HepG2 (cell line): ENCODE measurements at regions not wholly inside any gene's neighbourhood (a gene's known extent, or its start where the extent isn't known, plus 50 kb on each side); places are given as distances from the start of the nearest gene placed in this dataset.

Experiments
- ATAC-seq: fragments of 200-7000 bp; cut with Tn5 transposase; 3 replicates; pipeline ENCODE4 v1.9.1; 2020; ENCODE audit warnings: mild to moderate bottlenecking, moderate library complexity
- BruUV-seq: library from RNA; stranded (reverse); fragments of 400-500 nt; replicated peaks from 2 replicates; lab custom pipeline; 2021; lab: Mats Ljungman, UMichigan
- CTCF ChIA-PET: fragments of 300-600 bp; formaldehyde crosslinking; extraction: SDS; loops from one replicate; lab custom pipeline; 2021; ENCODE audit warnings: low total read pairs, inconsistent platforms, low intra/inter-chr PET ratio; lab: Yijun Ruan, JAX
- POLR2A ChIA-PET: fragments of 350-600 bp; sonication (Branson Sonifier 250); formaldehyde crosslinking; loops from one replicate; lab custom pipeline; 2020; ENCODE audit warnings: antibody characterized with exemption, inconsistent platforms; lab: Yijun Ruan, JAX
- DNase-seq: peaks from one replicate; pipeline ENCODE4 v3.0.0-alpha.2; 2015; ENCODE audit warnings: low spot score
- FAIRE-seq: peaks from 3 replicates; lab custom pipeline; 2011; peaks lifted over from hg19 to GRCh38; lab: Jason Lieb, UNC
- H2AFZ ChIP-seq: one replicate; pipeline ENCODE4 v1.6.1; 2011; ENCODE audit warnings: low read length, inconsistent platforms
- H3K27ac ChIP-seq: fragments of 300-600 bp; 3 replicates; pipeline ENCODE4 v1.8.0; 2011; ENCODE audit warnings: mixed run types, mild to moderate bottlenecking, mixed read lengths, low read length, inconsistent platforms; ENCODE audit not compliant: insufficient read depth; ENCODE audit errors: extremely low read length
- H3K27me3 ChIP-seq, 2 experiments: fragments of 200-600 bp in 1 of 2; 2 replicates in 1 of 2; 3 replicates in 1 of 2; pipeline versions ENCODE4 v1.6.0 to v1.8.0; 2011; ENCODE audit warnings: low read length in 2 of 2, mild to moderate bottlenecking in 2 of 2, moderate library complexity in 2 of 2, inconsistent platforms in 1 of 2; ENCODE audit not compliant: insufficient read depth in 2 of 2, control insufficient read depth in 1 of 2
- H3K36me3 ChIP-seq, 2 experiments: fragments of 200-600 bp in 1 of 2; replicated peaks in 1 of 2; 2 replicates in 1 of 2; 3 replicates in 1 of 2; pipeline versions ENCODE4 v1.5.1 to v1.8.0; 2011; ENCODE audit warnings: low read length in 2 of 2, inconsistent platforms in 1 of 2; ENCODE audit not compliant: insufficient read depth in 2 of 2, control insufficient read depth in 1 of 2
- H3K4me1 ChIP-seq: 2 replicates; pipeline ENCODE4 v1.5.1; 2012; ENCODE audit warnings: low read length, inconsistent platforms; ENCODE audit not compliant: insufficient read depth
- H3K4me2 ChIP-seq: 2 replicates; pipeline ENCODE4 v1.6.0; 2011; ENCODE audit warnings: low read depth, low read length, inconsistent platforms
- H3K4me3 ChIP-seq, 3 experiments: fragments of 200-600 bp in 1 of 3; sonication (generic), shearing (Covaris generic) in 1 of 3; replicated peaks in 1 of 3; 2 replicates each; pipeline ENCODE4 v1.5.1; 2011 to 2016; ENCODE audit warnings: low read length in 3 of 3, inconsistent platforms in 2 of 3, low read depth in 2 of 3, mild to moderate bottlenecking in 2 of 3, control low read depth in 1 of 3, mixed read lengths in 1 of 3; ENCODE audit not compliant: insufficient read depth in 1 of 3
- H3K79me2 ChIP-seq: one replicate; pipeline ENCODE4 v1.6.1; 2011; ENCODE audit warnings: low read length, inconsistent platforms; ENCODE audit not compliant: insufficient read depth
- H3K9ac ChIP-seq: 2 replicates; pipeline ENCODE4 v1.6.0; 2011; ENCODE audit warnings: mild to moderate bottlenecking, low read depth, low read length, inconsistent platforms; ENCODE audit not compliant: insufficient read depth
- H3K9me3 ChIP-seq: 2 replicates; pipeline ENCODE4 v1.5.1; 2012; ENCODE audit warnings: mild to moderate bottlenecking, low read length
- H4K20me1 ChIP-seq: 2 replicates; pipeline ENCODE4 v1.6.0; 2011; ENCODE audit warnings: inconsistent platforms, mild to moderate bottlenecking, low read length, moderate library complexity; ENCODE audit not compliant: insufficient read depth
- DPF2 ChIP-seq: sonication (generic); formaldehyde crosslinking; IDR thresholded peaks from 2 replicates; pipeline ENCODE4 v1.4.0; 2020; ENCODE audit warnings: mild to moderate bottlenecking, low read depth, missing genetic modification reagents, borderline replicate concordance
- FOXM1 ChIP-seq: sonication (generic); formaldehyde crosslinking; IDR thresholded peaks from 2 replicates; pipeline ENCODE4 v1.5.0; 2020; ENCODE audit warnings: missing genetic modification reagents
- IKZF4 ChIP-seq: sonication (generic); formaldehyde crosslinking; IDR thresholded peaks from 2 replicates; pipeline ENCODE4 v1.5.1; 2020; ENCODE audit warnings: borderline replicate concordance, mild to moderate bottlenecking, low read depth, missing genetic modification reagents; ENCODE audit errors: not compliant biosample characterization
- NPAS2 ChIP-seq: sonication (generic); formaldehyde crosslinking; IDR thresholded peaks from 2 replicates; pipeline ENCODE4 v1.8.0; 2022; ENCODE audit warnings: mild to moderate bottlenecking, missing genetic modification reagents, borderline replicate concordance
- SMARCE1 ChIP-seq: fragments of 450-650 bp; IDR thresholded peaks from 2 replicates; pipeline ENCODE4 v1.6.1; 2017; ENCODE audit warnings: borderline replicate concordance
- SOX5 ChIP-seq: IDR thresholded peaks from 2 replicates; pipeline ENCODE4 v1.6.1; 2016; ENCODE audit warnings: borderline replicate concordance
- YY1 ChIP-seq: IDR thresholded peaks from 2 replicates; pipeline ENCODE4 v1.6.1; 2011; ENCODE audit warnings: low read length, low read depth, moderate library complexity, mild to moderate bottlenecking; ENCODE audit not compliant: insufficient read depth, insufficient replicate concordance
- ZIK1 ChIP-seq: sonication (generic); formaldehyde crosslinking; IDR thresholded peaks from 2 replicates; pipeline ENCODE4 v1.5.0; 2020; ENCODE audit warnings: mild to moderate bottlenecking, low read depth, missing genetic modification reagents, borderline replicate concordance
- ZNF205 ChIP-seq: IDR thresholded peaks from 2 replicates; pipeline ENCODE4 v1.6.1; 2018; ENCODE audit warnings: missing biosample characterization, missing genetic modification reagents
- ZNF383 ChIP-seq: sonication (generic); formaldehyde crosslinking; IDR thresholded peaks from 2 replicates; pipeline ENCODE4 v1.4.0; 2020; ENCODE audit warnings: missing genetic modification reagents, mild to moderate bottlenecking, borderline replicate concordance
- ZSCAN31 ChIP-seq: sonication (generic); formaldehyde crosslinking; IDR thresholded peaks from 2 replicates; pipeline ENCODE4 v1.5.0; 2020; ENCODE audit warnings: low read depth, mild to moderate bottlenecking, missing genetic modification reagents
- WGBS: methylation state at CpG from one replicate; pipeline ENCODE4 v1.1.6; 2017; ENCODE audit warnings: low lambda C conversion rate; 5-methylcytosine and 5-hydroxymethylcytosine counted together
- in situ Hi-C: cut with HindIII; loops from 2 replicates; pipeline ENCODE4 v1.10.0; 2017; ENCODE audit warnings: low pct_unique_long_range_greater_than_20kb; ENCODE audit not compliant: extremely low pct_ligation_motif_present
- intact Hi-C: fragments of 100-400 bp; cut with micrococcal nuclease; formaldehyde crosslinking; loops from one replicate; pipeline ENCODE4 v1.10.0; 2022; ENCODE audit not compliant: unreplicated experiment
- TF ChIP-seq, protein P1 (sequence below): sonication (generic); formaldehyde crosslinking; IDR thresholded peaks from 2 replicates; pipeline ENCODE4 v1.8.1; 2023; ENCODE audit warnings: mild to moderate bottlenecking, missing genetic modification reagents
- TF ChIP-seq, protein P2 (sequence below): sonication (generic); formaldehyde crosslinking; IDR thresholded peaks from 2 replicates; pipeline ENCODE4 v1.4.0; 2020; ENCODE audit warnings: missing genetic modification reagents
- TF ChIP-seq, protein P3 (sequence below): sonication (generic); formaldehyde crosslinking; IDR thresholded peaks from 2 replicates; pipeline ENCODE4 v1.5.0; 2020; ENCODE audit warnings: missing genetic modification reagents

DNA sequence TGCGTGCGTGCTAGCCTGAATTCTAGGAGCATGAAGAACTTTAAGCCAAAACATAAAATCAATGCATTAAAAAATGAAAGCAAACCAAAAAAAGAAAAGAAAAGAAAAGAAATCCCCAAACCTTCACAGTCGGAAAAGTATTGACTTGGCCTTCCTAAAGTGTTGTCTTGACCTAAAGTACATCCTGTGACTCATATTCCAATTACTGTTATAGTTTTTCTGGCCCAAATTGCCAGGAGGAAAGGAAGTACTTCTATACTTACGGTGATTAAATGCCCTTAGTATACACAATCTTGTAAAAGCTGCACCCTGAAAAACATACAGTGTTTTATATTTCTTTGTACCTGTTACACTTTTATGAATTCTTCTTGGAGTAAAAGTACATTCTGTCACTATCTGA is 512.8 kb downstream of the ANKRD50 start:
- Histone ChIP-seq H3K27ac (no peak overlapping the region), H3K27me3 (no peaks in the 10 kb centered on the region), H3K79me2 (no peaks in the 10 kb centered on the region), H3K4me1 (no peaks in the 10 kb centered on the region), H4K20me1 (no peaks in the 10 kb centered on the region), H3K36me3 (no peaks in the 10 kb centered on the region), H3K9me3 (no peaks in the 10 kb centered on the region), H3K4me2 (no peak overlapping the region), H3K4me3 (no peak overlapping the region), H2AFZ (no peak overlapping the region), H3K9ac (no peak overlapping the region)
- ChIA-PET CTCF (no interaction called here), POLR2A (no interaction called here)
- intact Hi-C loops (no loop called here), in situ Hi-C loops (no loop called here)
- no peak for DNase-seq
- no TSS peak for BruUV-seq
- no peak for ATAC-seq
- no peak for TF ChIP-seq SOX5 (CRISPR knock-in tag)
- TF ChIP-seq SMARCE1, result no peak
- no peak for TF ChIP-seq YY1
- TF ChIP-seq FOXM1 (CRISPR knock-in tag), result no peak
- no peak for TF ChIP-seq ZNF205 (CRISPR knock-in tag)
- WGBS, result 38% methylated on average over 4 of the region's 4 CpGs
- FAIRE-seq, result no peak

DNA sequence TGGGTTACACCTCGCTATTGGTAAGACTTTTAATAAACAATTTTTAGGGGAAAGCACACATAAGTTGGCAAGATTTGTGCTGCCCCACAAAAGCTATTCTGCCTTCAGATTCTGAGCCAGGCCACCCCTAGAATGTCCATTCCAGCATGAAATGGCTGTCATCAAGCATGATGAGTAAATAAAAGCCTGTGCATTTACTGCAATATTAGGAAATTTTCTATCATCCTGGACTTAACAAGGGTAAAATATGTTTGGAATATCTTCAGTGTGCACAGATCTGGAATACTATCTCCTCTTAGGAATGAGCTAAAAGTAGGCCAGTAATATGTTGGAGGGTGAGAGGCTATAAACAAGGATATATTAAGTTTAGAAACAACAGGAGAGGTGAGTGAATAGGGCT is 510.9 kb downstream of the ANKRD50 start:
- Histone ChIP-seq H3K4me1 (no peaks in the 10 kb centered on the region), H3K79me2 (no peaks in the 10 kb centered on the region), H4K20me1 (no peaks in the 10 kb centered on the region), H3K4me2 (no peak overlapping the region), H3K27me3 (no peaks in the 10 kb centered on the region), H3K9me3 (no peaks in the 10 kb centered on the region), H2AFZ (no peak overlapping the region), H3K36me3 (no peaks in the 10 kb centered on the region), H3K27ac (no peak overlapping the region), H3K4me3 (no peak overlapping the region), H3K9ac (no peak overlapping the region)
- CTCF ChIA-PET, result no interaction called here
- intact Hi-C loops (no loop called here), in situ Hi-C loops (no loop called here)
- no peak for DNase-seq
- no TSS peak for BruUV-seq
- no peak for FAIRE-seq
- WGBS, result 0% methylated on average over 1 of the region's 1 CpG
- POLR2A ChIA-PET, result no interaction called here
- no peak for ATAC-seq
- TF ChIP-seq DPF2, result no peak
- TF ChIP-seq ZIK1 (CRISPR knock-in tag), result no peak
- TF ChIP-seq, protein P1, sequence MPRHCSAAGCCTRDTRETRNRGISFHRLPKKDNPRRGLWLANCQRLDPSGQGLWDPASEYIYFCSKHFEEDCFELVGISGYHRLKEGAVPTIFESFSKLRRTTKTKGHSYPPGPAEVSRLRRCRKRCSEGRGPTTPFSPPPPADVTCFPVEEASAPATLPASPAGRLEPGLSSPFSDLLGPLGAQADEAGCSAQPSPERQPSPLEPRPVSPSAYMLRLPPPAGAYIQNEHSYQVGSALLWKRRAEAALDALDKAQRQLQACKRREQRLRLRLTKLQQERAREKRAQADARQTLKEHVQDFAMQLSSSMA, result no peak
- TF ChIP-seq NPAS2 (CRISPR knock-in tag), result no peak
- TF ChIP-seq, protein P2, sequence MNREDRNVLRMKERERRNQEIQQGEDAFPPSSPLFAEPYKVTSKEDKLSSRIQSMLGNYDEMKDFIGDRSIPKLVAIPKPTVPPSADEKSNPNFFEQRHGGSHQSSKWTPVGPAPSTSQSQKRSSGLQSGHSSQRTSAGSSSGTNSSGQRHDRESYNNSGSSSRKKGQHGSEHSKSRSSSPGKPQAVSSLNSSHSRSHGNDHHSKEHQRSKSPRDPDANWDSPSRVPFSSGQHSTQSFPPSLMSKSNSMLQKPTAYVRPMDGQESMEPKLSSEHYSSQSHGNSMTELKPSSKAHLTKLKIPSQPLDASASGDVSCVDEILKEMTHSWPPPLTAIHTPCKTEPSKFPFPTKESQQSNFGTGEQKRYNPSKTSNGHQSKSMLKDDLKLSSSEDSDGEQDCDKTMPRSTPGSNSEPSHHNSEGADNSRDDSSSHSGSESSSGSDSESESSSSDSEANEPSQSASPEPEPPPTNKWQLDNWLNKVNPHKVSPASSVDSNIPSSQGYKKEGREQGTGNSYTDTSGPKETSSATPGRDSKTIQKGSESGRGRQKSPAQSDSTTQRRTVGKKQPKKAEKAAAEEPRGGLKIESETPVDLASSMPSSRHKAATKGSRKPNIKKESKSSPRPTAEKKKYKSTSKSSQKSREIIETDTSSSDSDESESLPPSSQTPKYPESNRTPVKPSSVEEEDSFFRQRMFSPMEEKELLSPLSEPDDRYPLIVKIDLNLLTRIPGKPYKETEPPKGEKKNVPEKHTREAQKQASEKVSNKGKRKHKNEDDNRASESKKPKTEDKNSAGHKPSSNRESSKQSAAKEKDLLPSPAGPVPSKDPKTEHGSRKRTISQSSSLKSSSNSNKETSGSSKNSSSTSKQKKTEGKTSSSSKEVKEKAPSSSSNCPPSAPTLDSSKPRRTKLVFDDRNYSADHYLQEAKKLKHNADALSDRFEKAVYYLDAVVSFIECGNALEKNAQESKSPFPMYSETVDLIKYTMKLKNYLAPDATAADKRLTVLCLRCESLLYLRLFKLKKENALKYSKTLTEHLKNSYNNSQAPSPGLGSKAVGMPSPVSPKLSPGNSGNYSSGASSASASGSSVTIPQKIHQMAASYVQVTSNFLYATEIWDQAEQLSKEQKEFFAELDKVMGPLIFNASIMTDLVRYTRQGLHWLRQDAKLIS, result no peak
- TF ChIP-seq, protein P3, sequence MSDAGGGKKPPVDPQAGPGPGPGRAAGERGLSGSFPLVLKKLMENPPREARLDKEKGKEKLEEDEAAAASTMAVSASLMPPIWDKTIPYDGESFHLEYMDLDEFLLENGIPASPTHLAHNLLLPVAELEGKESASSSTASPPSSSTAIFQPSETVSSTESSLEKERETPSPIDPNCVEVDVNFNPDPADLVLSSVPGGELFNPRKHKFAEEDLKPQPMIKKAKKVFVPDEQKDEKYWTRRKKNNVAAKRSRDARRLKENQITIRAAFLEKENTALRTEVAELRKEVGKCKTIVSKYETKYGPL (CRISPR knock-in tag), result no peak
- no peak for TF ChIP-seq ZNF383 (CRISPR knock-in tag)
- no peak for TF ChIP-seq IKZF4
- TF ChIP-seq ZSCAN31 (CRISPR knock-in tag), result no peak
